PC-9 (cell line): ENCODE measurements at regions not wholly inside any gene's neighbourhood (a gene's known extent, or its start where the extent isn't known, plus 50 kb on each side); places are given as distances from the start of the nearest gene placed in this dataset.

Experiments
- BruUV-seq: library from RNA; stranded (reverse); fragments of 400-500 nt; replicated peaks from 2 replicates; lab custom pipeline; 2021; lab: Mats Ljungman, UMichigan
- CTCF ChIA-PET: fragments of 300-600 bp; sonication (Branson Sonifier 250); formaldehyde crosslinking; loops from one replicate; lab custom pipeline; 2022; ENCODE audit warnings: antibody characterized with exemption; lab: Charles Lee
- POLR2A ChIA-PET: fragments of 300-600 bp; sonication (Branson Sonifier 250); formaldehyde crosslinking; loops from one replicate; lab custom pipeline; 2022; ENCODE audit warnings: antibody characterized with exemption; ENCODE audit not compliant: unreplicated experiment; lab: Charles Lee
- DNase-seq, 2 experiments: peaks; one replicate each; pipeline versions ENCODE4 v3.0.0 to v3.0.0-alpha.2; 2015 to 2022; ENCODE audit warnings: mixed read lengths in 1 of 2
- H2AFZ ChIP-seq: fragments of 200-600 bp; sonication (generic); 2 replicates; pipeline ENCODE4 v1.8.1; 2017; ENCODE audit warnings: antibody characterized with exemption
- H3F3A ChIP-seq: fragments of 200-600 bp; sonication (generic); 2 replicates; pipeline ENCODE4 v1.8.1; 2017; ENCODE audit warnings: antibody characterized with exemption, mild to moderate bottlenecking, low read depth; ENCODE audit not compliant: insufficient read depth
- H3K27ac ChIP-seq: fragments of 200-600 bp; sonication (generic); 2 replicates; pipeline ENCODE4 v1.6.1; 2016; ENCODE audit warnings: mixed run types
- H3K27me3 ChIP-seq: fragments of 200-600 bp; sonication (generic); 2 replicates; pipeline ENCODE4 v1.6.1; 2016; ENCODE audit warnings: low read depth, mixed run types; ENCODE audit not compliant: insufficient read depth
- H3K36me3 ChIP-seq: fragments of 200-600 bp; sonication (generic); 2 replicates; pipeline ENCODE4 v1.6.1; 2016; ENCODE audit warnings: low read depth, mixed run types
- H3K4me1 ChIP-seq: fragments of 200-600 bp; sonication (generic); replicated peaks from 2 replicates; pipeline ENCODE4 v1.6.1; 2016; ENCODE audit warnings: mixed run types; ENCODE audit not compliant: insufficient read depth
- H3K4me2 ChIP-seq: fragments of 200-600 bp; sonication (generic); 2 replicates; pipeline ENCODE4 v1.6.1; 2017; ENCODE audit warnings: mixed run types
- H3K4me3 ChIP-seq: fragments of 200-600 bp; sonication (generic); 2 replicates; pipeline ENCODE4 v1.6.1; 2016; ENCODE audit warnings: mixed run types
- H3K79me2 ChIP-seq: fragments of 200-600 bp; sonication (generic); 2 replicates; pipeline ENCODE4 v1.6.1; 2017; ENCODE audit warnings: low read depth, mixed run types
- H3K9me2 ChIP-seq: fragments of 200-600 bp; sonication (generic); 2 replicates; pipeline ENCODE4 v1.8.1; 2017; ENCODE audit warnings: mild to moderate bottlenecking; ENCODE audit not compliant: insufficient read depth
- H3K9me3 ChIP-seq: fragments of 200-600 bp; sonication (generic); 2 replicates; pipeline ENCODE4 v1.8.1; 2016; ENCODE audit warnings: low read depth; ENCODE audit not compliant: insufficient read depth
- H4K20me1 ChIP-seq: fragments of 200-600 bp; sonication (generic); 2 replicates; pipeline ENCODE4 v1.8.1; 2017; ENCODE audit not compliant: insufficient read depth
- CTCF ChIP-seq: fragments of 200-600 bp; sonication (generic); conservative IDR thresholded peaks from 2 replicates; pipeline ENCODE4 v1.6.1; 2017; ENCODE audit warnings: mixed run types, antibody characterized with exemption, mild to moderate bottlenecking, moderate library complexity
- EZH2 ChIP-seq: fragments of 200-600 bp; sonication (generic); IDR thresholded peaks from 2 replicates; pipeline ENCODE4 v1.8.0; 2017; ENCODE audit warnings: antibody characterized with exemption, low read depth
- intact Hi-C: fragments of 100-400 bp; cut with micrococcal nuclease; formaldehyde crosslinking; loops from one replicate; pipeline ENCODE4 v1.10.0; 2022; ENCODE audit not compliant: unreplicated experiment

GRCh38 chr17:33506889-33507650, 214.0 kb upstream of the ASIC2 start:
- H2AFZ ChIP-seq: no peak overlapping the region
- intact Hi-C loops: no loop called here
- BruUV-seq: no TSS peak
- no peak overlapping the region for H3K4me3 ChIP-seq
- no peaks in the 10 kb centered on the region for H3K9me2 ChIP-seq
- H3K9me3 ChIP-seq: no peaks in the 10 kb centered on the region
- H3K4me1 ChIP-seq: no peaks in the 10 kb centered on the region
- no peaks in the 10 kb centered on the region for H3F3A ChIP-seq
- ChIA-PET CTCF (no interaction called here), POLR2A (no interaction called here)
- TF ChIP-seq EZH2: no peak
- TF ChIP-seq CTCF: no peak
- no peaks in the 10 kb centered on the region for H4K20me1 ChIP-seq
- no peak for DNase-seq
- H3K36me3 ChIP-seq: no peaks in the 10 kb centered on the region
- H3K27ac ChIP-seq: no peak overlapping the region
- H3K79me2 ChIP-seq: no peaks in the 10 kb centered on the region
- H3K4me2 ChIP-seq: no peak overlapping the region
- H3K27me3 ChIP-seq: peaks cover 50% of the 10 kb centered on the region

DNA sequence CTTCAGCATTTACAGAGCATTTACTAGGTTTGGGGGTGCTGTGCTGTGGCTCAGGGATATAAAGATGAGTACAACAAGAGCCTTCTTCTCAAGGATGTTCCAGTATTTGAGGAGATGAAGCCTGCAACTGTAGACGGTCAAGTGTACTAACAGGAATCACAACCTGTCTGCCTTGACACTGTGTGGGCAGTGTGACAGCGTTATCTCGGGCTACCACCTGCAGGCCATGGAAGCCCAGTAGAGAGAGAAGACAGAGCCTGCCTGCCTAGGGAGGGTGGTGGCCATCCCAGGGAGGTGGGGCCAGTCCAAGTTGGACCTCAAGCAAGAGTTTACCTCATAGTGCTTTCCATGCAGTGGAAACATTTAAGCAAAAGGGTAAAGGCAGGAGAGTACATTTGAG, 215.1 kb upstream of the ASIC2 start:
- intact Hi-C loops: no loop called here
- H3K9me3 ChIP-seq: no peaks in the 10 kb centered on the region
- TF ChIP-seq CTCF (no peak), EZH2 (no peak)
- no peak overlapping the region for H3K27ac ChIP-seq
- H3K36me3 ChIP-seq: no peaks in the 10 kb centered on the region
- DNase-seq: no peak
- no peaks in the 10 kb centered on the region for H3F3A ChIP-seq
- no peaks in the 10 kb centered on the region for H4K20me1 ChIP-seq
- no peak overlapping the region for H3K4me3 ChIP-seq
- no peaks in the 10 kb centered on the region for H3K79me2 ChIP-seq
- no TSS peak for BruUV-seq
- peaks cover 50% of the 10 kb centered on the region for H3K27me3 ChIP-seq
- CTCF ChIA-PET: no interaction called here
- no peaks in the 10 kb centered on the region for H3K4me1 ChIP-seq
- no peak overlapping the region for H3K4me2 ChIP-seq
- H3K9me2 ChIP-seq: no peaks in the 10 kb centered on the region
- POLR2A ChIA-PET: no interaction called here
- H2AFZ ChIP-seq: no peak overlapping the region

DNA sequence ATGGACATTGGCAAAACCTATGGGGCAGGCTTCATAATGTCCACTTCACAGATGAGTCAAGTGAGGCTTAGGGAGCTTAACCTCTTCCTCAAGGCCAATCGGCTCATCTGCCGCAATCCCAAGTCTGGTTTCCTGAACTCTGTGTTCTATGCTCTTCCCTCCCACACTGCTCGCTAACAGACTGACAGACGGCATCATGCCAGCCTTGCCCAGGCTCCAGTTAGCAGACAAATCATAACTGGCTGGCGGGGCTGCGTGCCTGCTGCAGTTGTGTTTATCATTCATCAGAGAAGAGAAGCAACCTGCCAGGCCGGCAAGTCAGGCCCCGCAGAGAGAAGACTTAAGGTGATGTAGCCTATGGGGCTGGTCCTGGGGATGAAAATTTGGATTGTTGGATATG, 216.2 kb upstream of the ASIC2 start:
- H3F3A ChIP-seq: no peaks in the 10 kb centered on the region
- H3K4me1 ChIP-seq: no peaks in the 10 kb centered on the region
- no peak overlapping the region for H3K4me2 ChIP-seq
- H3K4me3 ChIP-seq: no peak overlapping the region
- no TSS peak for BruUV-seq
- no peaks in the 10 kb centered on the region for H3K9me3 ChIP-seq
- DNase-seq: no peak
- no peaks in the 10 kb centered on the region; the same call in 1 of the 2 replicates for H4K20me1 ChIP-seq
- ChIA-PET CTCF (no interaction called here), POLR2A (no interaction called here)
- H3K79me2 ChIP-seq: no peaks in the 10 kb centered on the region
- intact Hi-C loops: no loop called here
- TF ChIP-seq CTCF: no peak
- TF ChIP-seq EZH2: no peak
- no peaks in the 10 kb centered on the region for H3K36me3 ChIP-seq
- H2AFZ ChIP-seq: no peak overlapping the region
- H3K27me3 ChIP-seq: peaks cover 43% of the 10 kb centered on the region
- no peak overlapping the region for H3K27ac ChIP-seq
- H3K9me2 ChIP-seq: no peaks in the 10 kb centered on the region
